OCI-LY7 (cell line): ENCODE measurements at regions not wholly inside any gene's neighbourhood (a gene's known extent, or its start where the extent isn't known, plus 50 kb on each side); places are given as distances from the start of the nearest gene placed in this dataset.

ENCODE experiments used
- BruUV-seq: library from RNA; stranded (reverse); fragments of 400-500 nt; replicated peaks from 2 replicates; lab custom pipeline; 2021; lab: Mats Ljungman, UMichigan
- CTCF ChIA-PET: fragments of 300-600 bp; sonication (Branson Sonifier 250); formaldehyde crosslinking; loops from one replicate; lab custom pipeline; 2022; ENCODE audit warnings: antibody characterized with exemption; ENCODE audit not compliant: unreplicated experiment; lab: Charles Lee
- POLR2A ChIA-PET: fragments of 300-600 bp; sonication (Branson Sonifier 250); formaldehyde crosslinking; loops from one replicate; lab custom pipeline; 2022; ENCODE audit warnings: antibody characterized with exemption; lab: Charles Lee
- DNase-seq: peaks from one replicate; pipeline ENCODE4 v3.0.0-alpha.2; 2015; ENCODE audit warnings: low spot score
- H2AFZ ChIP-seq: fragments of 200-600 bp; sonication (generic), shearing (Covaris generic); 2 replicates; pipeline ENCODE4 v1.6.1; 2014; ENCODE audit warnings: mild to moderate bottlenecking, antibody characterized with exemption, low read length, moderate library complexity
- H3K27ac ChIP-seq: fragments of 200-600 bp; sonication (generic); 2 replicates; pipeline ENCODE4 v1.5.1; 2014; ENCODE audit warnings: mixed run types, low read depth, mild to moderate bottlenecking, moderate library complexity, low read length, inconsistent platforms; ENCODE audit not compliant: poor library complexity, severe bottlenecking
- H3K36me3 ChIP-seq: fragments of 200-600 bp; sonication (generic); 2 replicates; pipeline ENCODE4 v1.6.1; 2014; ENCODE audit warnings: mild to moderate bottlenecking, antibody characterized with exemption, low read length, moderate library complexity, mixed read lengths; ENCODE audit not compliant: insufficient read depth
- H3K4me1 ChIP-seq: fragments of 200-600 bp; sonication (generic); 2 replicates; pipeline ENCODE4 v1.5.1; 2014; ENCODE audit warnings: mild to moderate bottlenecking, low read length; ENCODE audit not compliant: insufficient read depth, poor library complexity, severe bottlenecking
- H3K4me2 ChIP-seq: fragments of 200-600 bp; sonication (generic); 2 replicates; pipeline ENCODE4 v1.6.1; 2014; ENCODE audit warnings: mild to moderate bottlenecking, low read length
- H3K4me3 ChIP-seq: fragments of 200-600 bp; sonication (generic); 2 replicates; pipeline ENCODE4 v1.5.1; 2014; ENCODE audit warnings: mild to moderate bottlenecking, low read depth, low read length; ENCODE audit not compliant: poor library complexity, severe bottlenecking
- H3K79me2 ChIP-seq: fragments of 200-600 bp; sonication (generic); 2 replicates; pipeline ENCODE4 v1.6.1; 2016; ENCODE audit warnings: low read depth, mild to moderate bottlenecking, low read length, moderate library complexity, mixed read lengths; ENCODE audit not compliant: insufficient read depth
- H3K9me2 ChIP-seq: fragments of 200-600 bp; sonication (generic); 2 replicates; pipeline ENCODE4 v1.6.1; 2016; ENCODE audit warnings: mild to moderate bottlenecking, low read length, mixed read lengths; ENCODE audit not compliant: insufficient read depth
- H3K9me3 ChIP-seq: fragments of 200-600 bp; sonication (generic); 2 replicates; pipeline ENCODE4 v1.6.1; 2014; ENCODE audit warnings: mild to moderate bottlenecking, mixed run types, low read length, mixed read lengths
- H4K20me1 ChIP-seq: fragments of 200-600 bp; sonication (generic); 2 replicates; pipeline ENCODE4 v1.6.1; 2014; ENCODE audit warnings: mild to moderate bottlenecking, antibody characterized with exemption, low read length, moderate library complexity, mixed read lengths; ENCODE audit not compliant: insufficient read depth
- CTCF ChIP-seq: fragments of 200-600 bp; sonication (generic); conservative IDR thresholded peaks from 2 replicates; pipeline ENCODE4 v1.5.1; 2014; ENCODE audit warnings: mild to moderate bottlenecking, antibody characterized with exemption, low read length, moderate library complexity, mixed read lengths
- EZH2phosphoT487 ChIP-seq: fragments of 200-600 bp; sonication (generic); IDR thresholded peaks from 2 replicates; pipeline ENCODE4 v1.6.1; 2018; ENCODE audit warnings: low read depth, borderline replicate concordance, mild to moderate bottlenecking, mixed run types, antibody characterized with exemption, low read length, moderate library complexity, mixed read lengths
- intact Hi-C: fragments of 100-400 bp; cut with micrococcal nuclease; formaldehyde crosslinking; loops from one replicate; pipeline ENCODE4 v1.10.0; 2022; ENCODE audit not compliant: unreplicated experiment

- no peak for DNase-seq
- no peak overlapping the region for H3K4me2 ChIP-seq
- intact Hi-C loops: no loop called here
- TF ChIP-seq CTCF: 0 out of 2 replicates have a peak, but pooled peaks have one; percentile 9
- no peak for TF ChIP-seq EZH2phosphoT487
- H3K4me3 ChIP-seq: no peak overlapping the region
- no peaks in the 10 kb centered on the region for H3K79me2 ChIP-seq
- ChIA-PET CTCF (no interaction called here), POLR2A (no interaction called here)
- no peak overlapping the region for H3K27ac ChIP-seq
- no TSS peak for BruUV-seq
- H3K9me2 ChIP-seq: no peaks in the 10 kb centered on the region
- H3K9me3 ChIP-seq: no peaks in the 10 kb centered on the region
- H3K36me3 ChIP-seq: no peaks in the 10 kb centered on the region
- H4K20me1 ChIP-seq: no peaks in the 10 kb centered on the region
- no peak overlapping the region for H2AFZ ChIP-seq
- H3K4me1 ChIP-seq: no peaks in the 10 kb centered on the region
Measured at GRCh38 chr12:63450816-63451215, 217.5 kb downstream of the DPY19L2 start.

GRCh38 chr12:63450334-63450733 is 218.0 kb downstream of the DPY19L2 start:
- Histone ChIP-seq H3K36me3 (no peaks in the 10 kb centered on the region), H3K4me2 (no peak overlapping the region), H3K79me2 (no peaks in the 10 kb centered on the region), H3K9me3 (no peaks in the 10 kb centered on the region), H3K9me2 (no peaks in the 10 kb centered on the region), H3K4me3 (no peak overlapping the region), H3K27ac (no peak overlapping the region), H3K4me1 (no peaks in the 10 kb centered on the region), H4K20me1 (no peaks in the 10 kb centered on the region), H2AFZ (no peak overlapping the region)
- no TSS peak for BruUV-seq
- POLR2A ChIA-PET: no interaction called here
- no peak for DNase-seq
- CTCF ChIA-PET: no interaction called here
- intact Hi-C loops: no loop called here
- no peak for TF ChIP-seq EZH2phosphoT487
- TF ChIP-seq CTCF: no peak

- POLR2A ChIA-PET: no interaction called here
- TF ChIP-seq CTCF (no peak), EZH2phosphoT487 (no peak)
Measured at GRCh38 chr12:63445224-63445880, 222.9 kb downstream of the DPY19L2 start.

More at GRCh38 chr12:63445224-63445880, 222.9 kb downstream of the DPY19L2 start:
- H4K20me1 ChIP-seq: no peaks in the 10 kb centered on the region
- H2AFZ ChIP-seq: no peak overlapping the region
- no peak overlapping the region for H3K4me2 ChIP-seq
- H3K9me2 ChIP-seq: no peaks in the 10 kb centered on the region
- H3K36me3 ChIP-seq: no peaks in the 10 kb centered on the region
- intact Hi-C loops: no loop called here
- no peak overlapping the region for H3K27ac ChIP-seq
- H3K9me3 ChIP-seq: no peaks in the 10 kb centered on the region
- CTCF ChIA-PET: no interaction called here
- BruUV-seq: no TSS peak
- H3K4me1 ChIP-seq: no peaks in the 10 kb centered on the region
- H3K4me3 ChIP-seq: no peak overlapping the region
- no peaks in the 10 kb centered on the region for H3K79me2 ChIP-seq
- DNase-seq: no peak
